Jurkat, Clone E6-1 (cell line): ENCODE measurements at regions not wholly inside any gene's neighbourhood (a gene's known extent, or its start where the extent isn't known, plus 50 kb on each side); places are given as distances from the start of the nearest gene placed in this dataset.

Experiments used
- DNase-seq: peaks from one replicate; pipeline ENCODE4 v3.0.0-alpha.2; 2011; ENCODE audit warnings: low read depth, low spot score
- H3K4me3 ChIP-seq: 2 replicates; pipeline ENCODE4 v1.5.1; 2011; ENCODE audit warnings: mild to moderate bottlenecking, low read length, control low read depth, moderate library complexity

GRCh38 chr4:3849140-3849539 is 83.0 kb downstream of the ADRA2C start:
- no peak for DNase-seq
- H3K4me3 ChIP-seq: no peak overlapping the region

- no peak for DNase-seq
- no peak overlapping the region for H3K4me3 ChIP-seq
Measured at GRCh38 chr4:3850128-3850527, 83.9 kb downstream of the ADRA2C start.

GRCh38 chr4:3851211-3851610 is 85.0 kb downstream of the ADRA2C start:
- H3K4me3 ChIP-seq: no peak overlapping the region
- no peak for DNase-seq

- no peak overlapping the region for H3K4me3 ChIP-seq
- no peak for DNase-seq
Measured at GRCh38 chr4:3851881-3852280, 85.7 kb downstream of the ADRA2C start.

- no peak for DNase-seq
- H3K4me3 ChIP-seq: no peak overlapping the region
Measured at GRCh38 chr4:3852309-3852708, 86.1 kb downstream of the ADRA2C start.

GRCh38 chr4:3852711-3853110 is 86.5 kb downstream of the ADRA2C start:
- H3K4me3 ChIP-seq: no peak overlapping the region
- no peak for DNase-seq

- DNase-seq: no peak
- no peak overlapping the region for H3K4me3 ChIP-seq
Measured at GRCh38 chr4:3853388-3854035, 87.3 kb downstream of the ADRA2C start.

- no peak for DNase-seq
- H3K4me3 ChIP-seq: no peak overlapping the region
Measured at GRCh38 chr4:3854661-3855060, 88.5 kb downstream of the ADRA2C start.

- H3K4me3 ChIP-seq: no peak overlapping the region
- DNase-seq: no peak
Measured at GRCh38 chr4:3855646-3856045, 89.5 kb downstream of the ADRA2C start.

GRCh38 chr4:3856604-3857204 is 90.5 kb downstream of the ADRA2C start:
- no peak for DNase-seq
- H3K4me3 ChIP-seq: no peak overlapping the region

GRCh38 chr4:3857269-3857926 is 91.2 kb downstream of the ADRA2C start:
- no peak overlapping the region for H3K4me3 ChIP-seq
- no peak for DNase-seq

GRCh38 chr4:3858046-3858730 is 92.0 kb downstream of the ADRA2C start:
- no peak overlapping the region for H3K4me3 ChIP-seq
- DNase-seq: no peak

GRCh38 chr4:3858765-3859388 is 92.7 kb downstream of the ADRA2C start:
- no peak overlapping the region for H3K4me3 ChIP-seq
- no peak for DNase-seq

GRCh38 chr4:3859571-3859970 is 93.4 kb downstream of the ADRA2C start:
- no peak for DNase-seq
- H3K4me3 ChIP-seq: no peak overlapping the region

- no peak for DNase-seq
- no peak overlapping the region for H3K4me3 ChIP-seq
Measured at GRCh38 chr4:3860061-3860912, 94.1 kb downstream of the ADRA2C start.

- no peak for DNase-seq
- H3K4me3 ChIP-seq: no peak overlapping the region
Measured at GRCh38 chr4:3860913-3861636, 94.9 kb downstream of the ADRA2C start.

GRCh38 chr4:3861720-3862639 is 95.8 kb downstream of the ADRA2C start:
- DNase-seq: no peak
- H3K4me3 ChIP-seq: no peak overlapping the region
